ENCODE measurements at regions not wholly inside any gene's neighbourhood (a gene's known extent, or its start where the extent isn't known, plus 50 kb on each side); places are given as distances from the start of the nearest gene placed in this dataset.

DNA sequence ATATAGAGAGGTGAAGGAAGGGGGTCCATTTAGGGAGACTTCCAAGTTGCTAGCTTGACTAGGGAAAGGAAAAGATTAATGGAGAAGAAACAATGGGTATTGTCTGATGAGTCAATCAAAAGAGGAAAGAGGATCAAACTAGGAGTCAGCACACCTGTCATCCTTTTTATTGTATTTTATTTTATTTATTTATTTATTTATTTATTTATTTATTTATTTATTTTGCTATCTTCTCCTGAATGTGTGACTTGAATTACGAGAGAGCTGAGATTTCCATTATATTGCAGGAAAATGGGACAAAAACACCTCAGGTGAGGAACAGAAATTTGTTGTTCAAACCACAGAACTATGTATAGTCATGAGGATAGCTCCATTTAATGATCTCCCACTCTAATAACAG, 58.9 kb downstream of the NUDT11 start:
- Mint-ChIP-seq H3K4me1 (peaks cover 0 to 6% (median 3%) of the 10 kb centered on the region in 4 donors), H3K4me3 (no peak overlapping the region), H3K36me3 (peaks cover 0 to 3% (median 0%) of the 10 kb centered on the region in 3 donors), H3K9me3 (no peaks in the 10 kb centered on the region), H3K27me3 (no peaks in the 10 kb centered on the region), H3K27ac (no peak overlapping the region)
- POLR2A ChIA-PET, result no interaction called here
- DNase-seq, result no peak
- ATAC-seq, result no peak

DNA sequence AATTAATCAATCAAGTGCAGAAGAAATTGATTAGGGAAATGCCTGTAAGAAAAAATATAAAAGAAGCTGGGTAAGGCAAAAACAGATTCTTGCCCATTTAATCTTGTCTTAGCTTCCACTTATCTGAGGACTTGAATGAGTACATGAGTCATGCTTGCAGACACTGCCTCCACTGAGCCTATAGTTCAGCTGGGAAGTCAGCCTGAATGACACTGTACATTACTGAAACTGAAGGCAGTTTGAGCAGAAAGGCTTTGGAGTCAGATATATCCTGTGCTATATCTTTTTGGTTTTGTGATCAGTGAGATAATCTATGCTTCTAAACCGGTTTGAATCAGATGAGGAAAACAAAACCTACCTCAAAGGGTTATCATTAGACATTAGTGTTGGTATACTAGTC, 61.3 kb downstream of the NUDT11 start:
- no peak overlapping the region for H3K27ac Mint-ChIP-seq
- H3K36me3 Mint-ChIP-seq, result peaks cover 0 to 3% (median 0%) of the 10 kb centered on the region in 3 donors
- no peaks in the 10 kb centered on the region for H3K9me3 Mint-ChIP-seq
- H3K4me3 Mint-ChIP-seq, result no peak overlapping the region
- ATAC-seq, result no peak
- no peaks in the 10 kb centered on the region for H3K27me3 Mint-ChIP-seq
- POLR2A ChIA-PET, result no interaction called here
- H3K4me1 Mint-ChIP-seq, result peaks cover 0 to 6% (median 2%) of the 10 kb centered on the region in 4 donors
- DNase-seq, result no peak

DNA sequence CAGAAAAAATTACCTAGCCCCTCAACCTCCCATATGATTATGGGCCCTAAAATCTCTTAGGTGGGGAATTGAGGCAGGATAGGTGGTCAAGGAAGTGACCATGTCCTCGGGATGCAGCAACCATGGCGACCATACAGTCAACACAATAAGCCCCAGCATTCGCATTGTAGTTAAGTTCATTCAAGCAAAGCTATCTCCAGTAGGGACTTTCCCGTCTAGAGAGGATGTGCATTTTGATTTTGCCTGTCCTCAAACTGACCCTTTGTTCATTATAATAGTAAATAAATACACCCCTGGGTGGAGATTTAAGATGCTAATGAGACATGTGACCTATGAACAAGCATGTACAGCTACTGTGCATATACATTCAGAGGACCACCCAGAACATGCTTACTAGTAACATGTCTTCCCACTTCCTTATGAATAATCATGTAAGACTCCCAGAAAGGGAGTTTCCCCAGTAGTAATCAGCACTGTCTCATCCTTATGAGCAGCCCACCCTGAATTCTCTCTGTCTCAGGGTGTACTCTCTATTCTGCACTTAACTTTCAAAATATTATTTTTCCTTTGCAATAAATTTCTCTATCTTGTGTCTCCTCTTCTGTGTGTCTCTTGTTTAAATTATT, 74.3 kb downstream of the NUDT11 start:
- no peak overlapping the region for H3K4me3 Mint-ChIP-seq
- H3K9me3 Mint-ChIP-seq, result no peaks in the 10 kb centered on the region
- DNase-seq (no peak), ATAC-seq (no peak)
- no peaks in the 10 kb centered on the region for H3K36me3 Mint-ChIP-seq
- POLR2A ChIA-PET, result no interaction called here
- no peak overlapping the region for H3K27ac Mint-ChIP-seq
- H3K27me3 Mint-ChIP-seq, result no peaks in the 10 kb centered on the region
- H3K4me1 Mint-ChIP-seq, result peaks cover 0 to 2% (median 0%) of the 10 kb centered on the region in 4 donors

DNA sequence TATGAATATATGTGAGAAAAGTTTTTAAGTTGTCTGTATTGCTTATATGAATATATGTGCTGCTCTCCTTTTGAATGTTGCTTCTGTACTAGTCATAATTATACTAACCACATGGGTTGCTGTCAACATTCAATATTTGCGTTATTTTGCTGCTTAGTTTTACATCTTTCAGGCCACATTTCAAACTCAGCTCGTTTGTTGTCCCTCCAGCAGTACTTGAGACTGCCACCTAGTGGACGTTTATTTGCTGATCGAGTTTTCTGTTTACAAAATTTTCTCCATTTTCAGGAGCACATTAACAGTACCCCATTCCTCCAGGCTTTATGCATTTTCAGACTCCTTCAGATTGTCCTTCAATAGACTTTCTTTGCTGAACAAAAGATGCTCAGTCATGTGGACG, 75.8 kb downstream of the NUDT11 start:
- no peaks in the 10 kb centered on the region for H3K9me3 Mint-ChIP-seq
- H3K4me1 Mint-ChIP-seq, result peaks cover 0 to 2% (median 0%) of the 10 kb centered on the region in 4 donors
- H3K4me3 Mint-ChIP-seq, result no peak overlapping the region
- H3K36me3 Mint-ChIP-seq, result no peaks in the 10 kb centered on the region
- H3K27me3 Mint-ChIP-seq, result no peaks in the 10 kb centered on the region
- POLR2A ChIA-PET, result no interaction called here
- H3K27ac Mint-ChIP-seq, result peak overlapping the region in 2 of 10 donors; percentile 19 to 37
- ATAC-seq (peak in 1 of 2 donors; percentile 43), DNase-seq (peak in 8 of 10 donors; percentile 8 to 61 (median 46))

DNA sequence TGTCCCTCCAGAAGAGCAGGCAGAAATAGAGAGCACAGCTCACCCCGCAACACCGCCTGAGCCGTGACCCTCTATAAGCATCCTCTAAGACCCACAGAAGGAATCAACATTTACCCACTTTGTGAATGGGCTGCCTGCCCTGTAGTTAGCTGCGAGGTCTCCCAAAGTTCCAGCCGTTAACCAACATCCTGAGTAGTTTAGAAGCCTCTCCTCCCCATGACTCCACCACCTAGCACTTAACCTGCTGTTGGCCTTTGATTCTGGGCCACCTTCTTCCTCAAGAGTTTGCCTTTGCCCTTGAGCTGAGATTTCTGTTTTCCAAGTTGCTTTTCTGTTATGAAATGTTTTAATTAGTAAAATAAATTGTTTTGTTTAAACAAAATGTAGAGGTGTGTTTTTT, 75.8 kb downstream of the NUDT10 start:
- Mint-ChIP-seq H3K27me3 (no peaks in the 10 kb centered on the region), H3K9me3 (peaks cover 0 to under 1% (median 0%) of the 10 kb centered on the region in 9 donors), H3K4me3 (no peak overlapping the region), H3K4me1 (peaks cover 0 to 6% (median 1%) of the 10 kb centered on the region in 4 donors), H3K27ac (no peak overlapping the region), H3K36me3 (peaks cover 0 to 11% (median 3%) of the 10 kb centered on the region in 3 donors)
- DNase-seq (no peak), ATAC-seq (no peak)
- POLR2A ChIA-PET, result no interaction called here

GRCh38 chrX:51407520-51408409, 75.1 kb downstream of the NUDT10 start:
- POLR2A ChIA-PET, result no interaction called here
- DNase-seq (no peak), ATAC-seq (no peak)
- no peaks in the 10 kb centered on the region for H3K9me3 Mint-ChIP-seq
- H3K4me1 Mint-ChIP-seq, result peaks cover 0 to 6% (median 1%) of the 10 kb centered on the region in 4 donors
- H3K36me3 Mint-ChIP-seq, result peaks cover 0 to 9% (median 0%) of the 10 kb centered on the region in 3 donors
- peak overlapping the region in 1 of 10 donors; percentile 49 for H3K27ac Mint-ChIP-seq
- H3K27me3 Mint-ChIP-seq, result no peaks in the 10 kb centered on the region
- no peak overlapping the region for H3K4me3 Mint-ChIP-seq

DNA sequence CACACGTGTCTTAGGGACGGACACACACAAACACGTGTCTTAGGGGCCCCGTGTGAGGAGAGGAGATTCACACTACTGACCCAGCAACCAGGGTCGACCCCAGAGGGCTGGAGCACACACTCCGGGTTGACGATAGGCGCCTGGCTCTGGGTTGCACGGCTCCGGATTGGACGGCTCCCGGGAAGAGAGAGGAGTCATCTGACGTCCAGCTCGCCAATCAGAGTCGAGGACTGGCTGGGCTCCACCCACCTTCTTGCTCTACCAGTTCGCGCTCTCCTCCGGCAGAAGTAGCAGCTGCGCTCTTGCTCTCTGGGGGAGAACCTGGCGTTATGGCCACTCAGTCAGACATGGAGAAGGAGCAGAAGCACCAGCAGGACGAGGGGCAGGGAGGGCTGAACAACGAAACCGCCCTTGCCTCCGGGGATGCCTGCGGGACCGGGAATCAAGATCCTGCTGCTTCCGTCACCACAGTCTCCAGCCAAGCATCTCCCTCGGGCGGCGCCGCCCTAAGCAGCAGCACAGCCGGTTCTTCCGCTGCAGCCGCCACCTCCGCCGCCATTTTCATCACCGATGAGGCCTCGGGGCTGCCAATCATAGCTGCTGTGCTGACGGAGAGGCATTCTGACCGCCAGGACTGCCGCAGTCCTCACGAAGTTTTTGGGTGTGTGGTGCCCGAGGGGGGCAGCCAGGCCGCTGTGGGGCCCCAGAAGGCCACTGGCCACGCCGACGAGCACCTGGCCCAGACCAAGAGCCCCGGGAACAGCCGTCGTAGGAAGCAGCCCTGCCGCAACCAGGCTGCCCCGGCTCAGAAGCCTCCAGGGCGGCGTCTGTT, 74.3 kb downstream of the NUDT10 start:
- DNase-seq, result no peak
- ATAC-seq, result no peak
- H3K27me3 Mint-ChIP-seq, result no peaks in the 10 kb centered on the region
- no peaks in the 10 kb centered on the region for H3K9me3 Mint-ChIP-seq
- no peak overlapping the region for H3K4me3 Mint-ChIP-seq
- H3K36me3 Mint-ChIP-seq, result peaks cover 0 to 8% (median 0%) of the 10 kb centered on the region in 3 donors
- H3K4me1 Mint-ChIP-seq, result peaks cover 0 to 6% (median 1%) of the 10 kb centered on the region in 4 donors
- POLR2A ChIA-PET, result no interaction called here
- H3K27ac Mint-ChIP-seq, result no peak overlapping the region

DNA sequence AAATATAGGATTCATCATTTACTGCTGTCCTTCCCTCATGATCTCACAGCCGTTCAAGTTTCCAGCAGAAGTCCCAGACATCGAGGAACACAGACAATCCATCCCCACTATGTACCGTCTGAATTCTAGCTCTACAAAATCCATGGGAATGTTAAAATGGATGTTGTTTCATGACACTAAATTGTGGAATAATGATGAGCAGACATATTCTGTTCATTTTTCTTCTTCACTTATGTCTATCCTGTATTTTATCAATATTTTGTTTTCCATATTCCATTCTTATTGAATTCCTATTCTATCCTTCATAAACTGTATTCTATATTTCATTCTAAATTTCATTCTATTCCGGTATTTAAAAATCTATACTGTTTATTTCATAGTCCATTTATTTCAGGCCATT, 71.8 kb downstream of the NUDT10 start:
- Mint-ChIP-seq H3K27ac (no peak overlapping the region), H3K36me3 (peaks cover 0 to 8% (median 0%) of the 10 kb centered on the region in 3 donors), H3K4me1 (peaks cover 8 to 18% (median 16%) of the 10 kb centered on the region in 4 donors), H3K27me3 (no peaks in the 10 kb centered on the region), H3K9me3 (no peaks in the 10 kb centered on the region), H3K4me3 (no peak overlapping the region)
- DNase-seq (no peak), ATAC-seq (no peak)
- POLR2A ChIA-PET, result no interaction called here

GRCh38 chrX:51395810-51396728, 63.4 kb downstream of the NUDT10 start:
- Mint-ChIP-seq H3K36me3 (peaks cover 6 to 20% (median 8%) of the 10 kb centered on the region in 3 donors), H3K27me3 (no peaks in the 10 kb centered on the region), H3K27ac (peak overlapping the region; percentile 73 to 98 (median 94)), H3K4me3 (peak overlapping the region; percentile 83 to 98 (median 94)), H3K9me3 (peaks cover 0 to 13% (median 0%) of the 10 kb centered on the region in 9 donors), H3K4me1 (peaks cover 14 to 62% (median 55%) of the 10 kb centered on the region in 4 donors)
- peak; percentile 91 to 95 for ATAC-seq
- POLR2A ChIA-PET, result interaction anchor here (0.6 to 1.3 kb wide), 3 partner anchors 58 to 1579 kb away, joined by 3 to 5 read pairs (median 3); no protein-coding TSS in a partner anchor
- DNase-seq, result peak; percentile 47 to 84 (median 69)

GRCh38 chrX:51395480-51395809, 62.8 kb downstream of the NUDT10 start:
- peaks cover 17 to 59% (median 56%) of the 10 kb centered on the region in 4 donors for H3K4me1 Mint-ChIP-seq
- H3K27ac Mint-ChIP-seq, result peak overlapping the region; percentile 73 to 98 (median 94)
- H3K27me3 Mint-ChIP-seq, result no peaks in the 10 kb centered on the region
- peak overlapping the region; percentile 83 to 98 (median 94) for H3K4me3 Mint-ChIP-seq
- H3K36me3 Mint-ChIP-seq, result peaks cover 9 to 26% (median 9%) of the 10 kb centered on the region in 3 donors
- DNase-seq (peak in 1 of 10 donors; percentile 1), ATAC-seq (peak; percentile 3 to 9)
- peaks cover 0 to 13% (median 0%) of the 10 kb centered on the region in 9 donors for H3K9me3 Mint-ChIP-seq
- POLR2A ChIA-PET, result interaction anchor here (0.6 to 1.3 kb wide), 2 partner anchors 59 to 1580 kb away, joined by 3 to 5 read pairs; no protein-coding TSS in a partner anchor
